ENCODE measurements at regions not wholly inside any gene's neighbourhood (a gene's known extent, or its start where the extent isn't known, plus 50 kb on each side); places are given as distances from the start of the nearest gene placed in this dataset.

GRCh38 chr2:211306929-211307328 lies 750.5 kb downstream of the CPS1 start:
- ChIA-PET POLR2A (no interaction called here), CTCF (no interaction called here)
- TF ChIP-seq HDGF (IDR thresholded peaks at IDR 0.05; ENCODE audit: borderline replicate concordance) (no peak), ELF4 (IDR thresholded peaks at IDR 0.05) (no peak), SUZ12 (IDR thresholded peaks at IDR 0.05) (no peak), L3MBTL2 (conservative IDR thresholded peaks at IDR 0.05) (no peak), NFRKB (IDR thresholded peaks at IDR 0.05) (no peak), FOXK2 (IDR thresholded peaks at IDR 0.05) (no peak), LEF1 (IDR thresholded peaks at IDR 0.05; ENCODE audit: borderline replicate concordance) (no peak), TARDBP (IDR thresholded peaks at IDR 0.05) (no peak), SP1 (IDR thresholded peaks at IDR 0.05) (no peak), FOXM1 (IDR thresholded peaks at IDR 0.05; ENCODE audit: borderline replicate concordance) (no peak), FOXA1 (IDR thresholded peaks at IDR 0.05) (no peak), CTBP1 (IDR thresholded peaks at IDR 0.05; ENCODE audit: borderline replicate concordance) (no peak), ZNF384 (IDR thresholded peaks at IDR 0.05) (no peak), ARNT (IDR thresholded peaks at IDR 0.05) (no peak), BHLHE40 (IDR thresholded peaks at IDR 0.05; ENCODE audit: borderline replicate concordance) (no peak)
- TF ChIP-seq, protein P1, sequence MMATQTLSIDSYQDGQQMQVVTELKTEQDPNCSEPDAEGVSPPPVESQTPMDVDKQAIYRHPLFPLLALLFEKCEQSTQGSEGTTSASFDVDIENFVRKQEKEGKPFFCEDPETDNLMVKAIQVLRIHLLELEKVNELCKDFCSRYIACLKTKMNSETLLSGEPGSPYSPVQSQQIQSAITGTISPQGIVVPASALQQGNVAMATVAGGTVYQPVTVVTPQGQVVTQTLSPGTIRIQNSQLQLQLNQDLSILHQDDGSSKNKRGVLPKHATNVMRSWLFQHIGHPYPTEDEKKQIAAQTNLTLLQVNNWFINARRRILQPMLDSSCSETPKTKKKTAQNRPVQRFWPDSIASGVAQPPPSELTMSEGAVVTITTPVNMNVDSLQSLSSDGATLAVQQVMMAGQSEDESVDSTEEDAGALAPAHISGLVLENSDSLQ (IDR thresholded peaks at IDR 0.05): no peak
- no peak for DNase-seq (ENCODE audit: extremely low spot score)
